Keratinocyte (primary cell): ENCODE measurements at regions not wholly inside any gene's neighbourhood (a gene's known extent, or its start where the extent isn't known, plus 50 kb on each side); places are given as distances from the start of the nearest gene placed in this dataset.

ENCODE experiments used
- CTCF ChIP-seq, 3 experiments: IDR thresholded peaks in 1 of 3; conservative IDR thresholded peaks in 1 of 3; optimal IDR thresholded peaks in 1 of 3; 2 replicates in 2 of 3; 3 replicates in 1 of 3; pipeline versions ENCODE3 to v1.5.1; 2011; ENCODE audit warnings: low read length in 3 of 3, mild to moderate bottlenecking in 3 of 3, moderate library complexity in 2 of 3, control low read depth in 1 of 3, inconsistent platforms in 1 of 3; ENCODE audit not compliant: insufficient read depth in 2 of 3; ENCODE audit errors: extremely low read depth in 1 of 3
- EZH2 ChIP-seq: IDR thresholded peaks from one replicate; pipeline ENCODE4 v1.6.1; 2012; ENCODE audit warnings: inconsistent platforms, mild to moderate bottlenecking, low read length, moderate library complexity

DNA sequence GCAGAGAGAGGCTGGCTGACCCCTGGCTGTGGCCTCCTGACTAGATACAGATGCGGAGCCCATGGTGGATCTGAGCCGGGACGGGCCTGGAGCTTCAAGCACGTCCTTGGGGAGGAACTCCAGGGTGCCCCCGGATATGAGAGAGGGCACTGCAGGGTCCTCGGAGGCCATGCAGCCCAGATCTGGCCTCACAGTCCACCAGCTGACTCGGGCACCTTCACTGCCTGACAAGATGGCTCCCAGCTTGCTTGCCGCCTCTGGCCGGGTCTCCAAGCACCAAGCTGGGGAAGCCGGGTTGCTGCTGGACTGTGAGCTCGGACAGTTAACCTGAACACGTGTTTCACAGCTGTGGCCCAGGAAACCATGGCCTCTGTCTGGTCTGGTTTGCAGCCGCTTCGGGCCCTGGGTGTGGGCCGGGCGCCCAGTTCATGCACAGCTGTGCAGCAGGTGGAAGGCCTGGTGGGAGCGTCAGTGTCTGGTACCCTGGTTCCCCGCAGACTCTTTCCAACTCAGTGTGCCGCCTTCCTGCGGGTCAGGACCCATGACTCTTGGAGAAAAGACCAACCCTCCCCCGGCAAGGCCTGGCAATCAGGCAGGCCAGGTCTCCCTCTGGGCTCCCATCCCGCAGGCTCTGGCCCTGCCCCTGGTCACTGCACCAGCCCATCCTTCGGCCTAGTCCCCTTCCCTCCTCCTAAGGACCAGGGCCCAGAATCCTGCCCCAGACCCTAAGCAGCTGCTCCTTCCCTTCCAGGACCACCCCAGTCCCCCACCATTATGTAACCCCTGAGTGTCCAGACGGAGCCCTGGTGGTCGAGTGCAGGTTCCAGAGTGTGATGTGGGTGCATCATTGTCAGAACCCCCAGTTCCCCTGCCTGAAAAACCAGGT is 74.6 kb upstream of the OTOS start:
- no peak for TF ChIP-seq CTCF (optimal IDR thresholded peaks at IDR 0.05 in 1 of 3, IDR thresholded peaks at IDR 0.05 in 1 of 3, conservative IDR thresholded peaks at IDR 0.05 in 1 of 3; ENCODE audit: extremely low read depth in 1 of 3, insufficient read depth in 2 of 3, low read length in 3 of 3)
- no peak for TF ChIP-seq EZH2
